Spleen (tissue), 7 donors: ENCODE measurements at regions not wholly inside any gene's neighbourhood (a gene's known extent, or its start where the extent isn't known, plus 50 kb on each side); places are given as distances from the start of the nearest gene placed in this dataset.

Experiments
- CTCF ChIP-seq, 11 experiments: fragments of 200-600 bp in 7 of 11; fragments of 450-650 bp in 4 of 11; sonication (generic) in 4 of 11; IDR thresholded peaks in 8 of 11; conservative IDR thresholded peaks in 3 of 11; 1 replicate in 7 of 11; 2 replicates in 4 of 11; pipeline versions ENCODE4 v1.4.0 to v1.8.0; 2016 to 2021; ENCODE audit warnings: antibody characterized with exemption in 11 of 11, inconsistent platforms in 4 of 11, mild to moderate bottlenecking in 1 of 11
- POLR2A ChIP-seq, 3 donors: fragments of 450-650 bp; IDR thresholded peaks; one replicate each; pipeline ENCODE4 v1.5.1; 2017; ENCODE audit warnings: antibody characterized with exemption in 3 of 3, mild to moderate bottlenecking in 1 of 3
- POLR2AphosphoS5 ChIP-seq, 3 donors: sonication (generic); formaldehyde crosslinking; IDR thresholded peaks; one replicate each; pipeline ENCODE4 v1.5.1; 2017; ENCODE audit warnings: antibody characterized with exemption in 3 of 3
- donor health status: DM: no; HTN: no; CAD: no; lungs with moderate emphysema.
- donor health status: DM: no; HTN: no; CAD: no.
- donor health status: DM: no; HTN: no; CAD: no.

GRCh38 chr11:71329786-71330185, 77.4 kb upstream of the SHANK2 start:
- TF ChIP-seq POLR2A (IDR thresholded peaks at IDR 0.05) (no peak), CTCF (IDR thresholded peaks at IDR 0.05 in 8 of 11, conservative IDR thresholded peaks at IDR 0.05 in 3 of 11) (no peak), POLR2AphosphoS5 (IDR thresholded peaks at IDR 0.05) (no peak)
